Fibroblast of upper back skin (primary cell): ENCODE measurements at regions not wholly inside any gene's neighbourhood (a gene's known extent, or its start where the extent isn't known, plus 50 kb on each side); places are given as distances from the start of the nearest gene placed in this dataset.
"Not testable (repeated sequence)": the region's sequence is repeated elsewhere in the genome, so short reads cannot be mapped to it uniquely, and the experiment has no call there.

ENCODE experiments used
- DNase-seq: peaks from one replicate; pipeline ENCODE4 v3.0.0-alpha.2; 2013

DNA sequence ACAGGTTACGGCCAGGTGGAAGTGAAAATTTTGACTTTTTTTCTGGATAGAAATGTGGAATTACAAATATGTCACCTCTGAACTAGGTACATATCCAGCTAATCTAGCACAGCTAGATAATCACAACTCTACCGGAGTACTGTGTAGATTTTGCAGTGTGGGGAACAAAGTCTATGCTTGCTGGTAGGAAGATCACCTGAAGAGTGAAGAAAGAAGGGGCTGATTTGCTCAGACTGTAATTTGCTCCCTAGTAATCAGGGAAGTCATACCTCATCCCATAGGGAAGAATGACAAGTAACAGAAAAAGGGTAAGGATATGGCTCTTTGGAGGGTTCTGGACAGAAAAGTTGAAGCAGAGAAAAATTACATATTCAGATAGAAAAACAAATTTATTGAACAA, 319.6 kb upstream of the TMPRSS15 start:
- no peak for DNase-seq

DNA sequence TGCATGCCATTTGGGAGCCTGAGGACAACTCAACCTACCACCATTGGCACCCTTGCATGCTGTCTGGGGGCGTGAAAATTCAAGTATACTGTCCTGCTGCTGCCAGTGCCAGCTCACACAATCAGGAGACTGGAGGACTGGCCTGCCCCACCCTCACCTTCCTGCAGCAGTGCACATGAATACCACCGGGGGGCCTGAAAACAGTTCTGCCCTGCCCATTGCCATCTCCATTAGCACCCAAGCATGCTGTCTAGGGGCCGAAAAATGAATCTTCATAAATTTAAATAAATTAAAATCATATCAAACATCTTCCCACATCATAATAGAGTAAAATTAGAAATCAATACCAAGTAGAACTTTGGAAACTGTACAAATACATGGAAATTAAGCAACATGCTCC, 322.1 kb upstream of the TMPRSS15 start:
- no peak for DNase-seq

DNA sequence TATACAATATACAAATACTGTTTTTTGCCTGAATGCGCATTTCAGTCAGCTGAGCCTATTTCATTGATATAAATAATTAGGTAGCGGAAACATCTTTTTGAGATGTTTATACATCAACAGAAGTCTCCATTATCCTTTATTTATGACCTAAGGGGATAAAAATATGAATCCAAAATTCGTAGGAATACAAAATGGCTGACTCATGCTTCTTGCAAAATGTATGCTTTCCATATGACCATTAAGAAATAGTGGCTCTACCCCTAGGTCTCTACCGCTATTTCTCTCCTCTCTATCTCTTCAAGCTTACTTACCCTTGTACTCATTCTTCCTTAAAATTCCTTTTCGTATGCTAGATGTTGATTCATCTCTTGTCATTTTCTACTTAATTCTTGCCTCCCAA, 338.4 kb upstream of the TMPRSS15 start:
- no peak for DNase-seq

DNA sequence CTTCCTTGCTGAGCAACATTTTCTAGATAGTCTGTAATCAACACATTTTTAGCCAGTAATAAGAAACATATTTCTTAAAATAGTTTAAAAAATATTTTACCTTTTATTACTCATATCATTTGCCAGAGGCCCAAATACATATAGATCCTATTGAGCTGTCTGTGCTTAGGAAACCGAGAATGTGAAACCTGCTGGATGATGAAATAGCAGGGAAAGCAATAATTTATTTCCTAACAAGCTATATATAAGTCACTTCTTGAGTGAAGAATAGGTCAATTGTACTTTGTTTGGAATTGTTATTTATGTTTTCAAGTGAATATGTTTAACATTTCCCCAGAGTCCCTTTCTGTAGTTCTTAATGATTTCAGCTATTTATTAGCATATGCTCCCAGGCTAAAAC, 339.9 kb upstream of the TMPRSS15 start:
- DNase-seq: peak; percentile 58

DNA sequence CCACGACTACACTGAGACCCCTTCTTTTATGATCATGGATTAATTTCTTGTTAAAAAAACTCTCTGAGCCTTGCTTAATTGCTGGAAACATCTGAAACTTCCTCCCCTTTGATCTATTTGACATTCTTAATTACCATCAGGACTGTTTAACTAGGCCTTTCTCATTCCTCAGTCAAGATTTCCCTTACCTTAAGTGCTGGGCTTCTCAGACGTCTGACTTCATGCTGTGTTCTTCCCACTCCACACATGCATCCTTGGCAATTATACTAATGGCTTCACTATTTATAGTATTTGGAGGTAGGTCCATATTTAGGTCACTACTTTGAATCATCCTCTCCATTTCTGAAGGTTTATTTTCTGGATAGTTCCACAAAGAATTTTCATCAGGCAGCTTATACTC, 341.3 kb upstream of the TMPRSS15 start:
- DNase-seq: no peak

DNA sequence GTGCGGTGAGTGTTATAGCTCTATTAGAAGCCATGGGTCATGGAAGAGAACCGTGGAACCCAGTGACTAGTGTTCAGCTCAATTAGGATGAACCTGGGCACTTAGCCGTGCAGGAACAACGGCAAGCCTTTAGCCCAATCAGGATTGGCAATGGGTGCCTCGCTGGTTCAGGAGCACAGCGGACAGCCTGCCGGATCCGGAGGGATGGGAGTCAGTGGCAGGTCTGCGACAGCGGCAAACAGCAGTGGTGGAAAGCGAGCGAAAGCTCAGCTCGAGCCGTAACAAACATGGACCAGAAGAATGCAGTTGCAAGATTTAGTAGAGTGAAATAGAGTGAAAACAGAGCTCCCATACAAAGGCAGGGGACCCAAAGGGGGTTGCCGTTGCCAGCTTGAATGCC, 349.3 kb upstream of the TMPRSS15 start:
- not testable (repeated sequence) for DNase-seq

DNA sequence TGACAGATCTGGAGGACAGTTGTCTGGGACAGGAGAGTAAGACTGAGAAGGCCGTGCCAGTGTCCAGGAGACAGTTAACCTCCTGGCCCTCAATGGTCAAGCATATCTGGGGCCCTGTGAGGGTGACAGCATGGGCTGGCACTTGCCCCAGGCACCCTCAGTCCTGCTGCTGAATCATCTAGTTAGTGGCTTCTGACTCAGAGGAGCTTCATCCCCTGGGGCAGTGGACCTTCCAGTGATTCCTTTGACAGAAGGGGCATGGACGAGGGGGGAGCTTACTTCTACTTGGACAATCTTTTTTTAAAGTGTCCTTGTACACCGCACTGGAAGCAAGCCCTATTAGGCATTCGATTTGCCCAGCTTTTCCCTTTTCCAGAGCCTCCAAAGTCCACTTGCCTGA, 352.7 kb upstream of the TMPRSS15 start:
- DNase-seq: not testable (repeated sequence)

DNA sequence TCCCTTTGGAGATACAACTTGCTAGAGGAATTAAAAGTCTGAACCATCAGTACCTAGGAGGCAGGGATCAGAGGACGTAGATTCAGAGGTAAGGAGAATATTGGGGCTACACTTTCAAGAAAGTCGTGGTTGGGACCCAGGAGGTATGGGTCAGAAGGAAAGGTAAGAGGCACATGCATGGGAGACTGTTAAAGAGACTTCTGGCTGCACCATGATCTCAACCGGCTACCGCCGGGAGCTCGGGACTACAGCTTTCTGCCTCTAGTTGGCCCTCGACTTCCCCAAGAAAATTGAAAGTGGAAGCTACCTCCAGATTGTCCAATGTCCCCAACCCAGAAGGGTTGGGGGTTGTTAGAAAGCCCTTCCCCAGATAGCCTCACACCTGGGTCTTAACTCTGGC, 355.7 kb upstream of the TMPRSS15 start:
- DNase-seq: no peak

DNA sequence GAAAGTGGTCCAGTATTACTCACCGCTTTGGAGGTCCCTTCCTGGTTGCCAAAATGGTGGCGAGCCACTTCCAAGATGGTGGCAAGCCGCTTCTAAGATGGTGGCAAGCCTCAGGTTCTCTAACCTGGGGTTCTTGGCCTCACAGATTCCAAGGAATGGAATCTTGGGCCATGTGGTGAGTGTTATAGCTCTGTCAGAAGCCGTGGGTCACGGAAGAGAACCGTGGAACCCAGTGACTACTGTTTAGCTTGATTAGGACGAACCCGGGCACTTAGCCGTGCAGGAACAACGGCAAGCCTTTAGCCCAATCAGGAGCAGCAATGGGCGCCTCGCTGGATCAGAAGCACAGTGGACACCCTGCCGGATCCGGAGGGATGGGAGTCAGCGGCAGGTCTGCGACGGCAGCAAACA, 356.2 kb upstream of the TMPRSS15 start:
- no peak for DNase-seq

DNA sequence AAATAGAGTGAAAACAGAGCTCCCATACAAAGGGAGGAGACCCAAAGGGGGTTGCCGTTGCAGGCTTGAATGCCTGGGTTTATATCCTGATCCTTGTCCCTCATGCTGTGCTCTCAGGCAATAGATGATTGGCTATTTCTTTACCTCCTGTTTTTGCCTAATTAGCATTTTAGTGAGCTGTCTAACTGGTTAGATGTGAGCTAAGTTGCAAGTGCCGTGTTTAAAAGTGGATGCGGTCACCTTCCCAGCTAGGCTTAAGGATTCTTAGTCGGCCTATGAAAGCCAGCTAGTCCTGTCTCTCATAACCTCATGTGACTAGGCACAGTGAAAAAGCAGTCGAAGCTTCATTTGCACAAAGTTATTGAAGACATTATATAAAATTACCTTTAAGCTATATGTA, 356.7 kb upstream of the TMPRSS15 start:
- no peak for DNase-seq

DNA sequence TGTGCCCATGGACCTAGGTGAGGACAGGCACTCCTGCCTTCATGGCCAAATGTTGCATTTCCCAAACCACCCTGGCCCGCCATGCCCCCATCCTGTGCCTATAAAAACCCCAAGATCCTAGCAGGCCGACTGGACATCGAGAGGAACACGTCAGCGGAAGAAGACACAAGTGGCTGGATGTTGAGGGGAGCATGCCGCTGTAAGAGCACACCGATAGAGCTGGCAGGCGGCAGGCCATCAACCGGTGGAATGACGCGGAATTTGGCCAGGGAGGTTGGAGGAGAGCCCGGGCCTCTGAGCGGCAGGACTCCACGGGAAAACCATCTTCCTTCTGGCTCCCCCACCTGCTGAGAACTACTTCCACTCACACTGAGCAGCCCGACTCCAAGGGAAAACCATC, 361.1 kb upstream of the TMPRSS15 start:
- DNase-seq: no peak

DNA sequence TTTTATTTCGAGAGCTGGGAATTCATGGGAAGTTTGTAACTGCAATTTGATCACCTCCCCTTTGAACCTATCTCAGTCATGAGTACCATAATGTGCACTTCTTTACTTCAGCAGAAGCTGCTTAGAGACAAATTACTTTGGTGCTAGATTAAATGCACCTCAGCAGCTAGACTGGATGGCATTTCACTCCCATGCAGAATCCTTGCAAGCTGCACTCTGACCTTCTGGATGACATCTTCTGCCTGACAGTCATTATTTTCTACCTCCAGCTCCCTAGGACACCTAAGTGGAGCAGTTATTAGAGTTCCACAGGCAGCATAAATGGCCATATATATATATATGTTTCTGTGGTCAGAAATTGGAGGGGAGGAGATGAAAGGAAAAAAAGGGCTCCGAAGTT, 366.0 kb upstream of the TMPRSS15 start:
- no peak for DNase-seq

DNA sequence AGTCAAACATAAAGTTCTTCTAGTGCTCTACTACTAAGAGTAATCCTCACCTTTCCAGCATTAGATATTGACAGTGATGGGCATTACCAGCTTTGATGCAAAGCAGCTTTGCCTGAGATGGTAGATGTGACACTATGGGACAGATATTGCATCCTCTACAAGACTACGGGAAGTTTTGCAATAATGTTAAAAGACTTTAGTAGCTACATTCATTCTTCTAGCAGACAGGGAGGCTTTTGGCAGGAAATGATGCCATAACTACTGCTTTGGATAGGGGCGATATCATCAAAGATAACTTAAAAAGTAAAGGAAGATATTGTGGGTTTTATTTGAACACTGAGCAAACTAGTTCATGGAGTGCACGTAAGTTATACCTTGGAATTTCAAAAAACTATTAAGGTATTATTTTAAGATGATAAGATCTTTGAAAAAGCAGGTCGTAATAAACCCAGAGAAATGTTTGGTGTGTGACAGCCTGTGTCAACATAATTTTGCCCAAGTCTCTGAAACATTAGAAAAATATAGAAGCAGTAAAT, 368.3 kb upstream of the TMPRSS15 start:
- no peak for DNase-seq

DNA sequence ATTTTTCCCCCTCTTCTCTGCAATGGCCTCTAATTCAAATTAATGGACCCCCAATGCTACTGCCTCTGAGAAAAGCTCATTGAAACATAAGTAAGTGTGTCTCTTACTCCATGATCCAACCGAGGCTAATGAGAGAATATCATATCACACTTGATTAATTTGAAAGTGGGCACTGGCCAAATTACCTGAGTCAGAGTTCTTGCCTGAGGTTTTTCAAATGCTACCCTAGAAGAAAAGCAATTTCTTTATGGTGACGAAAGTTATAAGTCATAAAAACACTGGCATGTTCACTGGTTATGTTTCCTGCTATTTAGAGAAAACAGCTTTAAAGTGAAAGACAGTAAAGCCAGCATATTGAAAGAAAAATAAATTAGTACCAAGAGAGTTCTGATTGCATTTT, 368.8 kb upstream of the TMPRSS15 start:
- peak; percentile 34 for DNase-seq

DNA sequence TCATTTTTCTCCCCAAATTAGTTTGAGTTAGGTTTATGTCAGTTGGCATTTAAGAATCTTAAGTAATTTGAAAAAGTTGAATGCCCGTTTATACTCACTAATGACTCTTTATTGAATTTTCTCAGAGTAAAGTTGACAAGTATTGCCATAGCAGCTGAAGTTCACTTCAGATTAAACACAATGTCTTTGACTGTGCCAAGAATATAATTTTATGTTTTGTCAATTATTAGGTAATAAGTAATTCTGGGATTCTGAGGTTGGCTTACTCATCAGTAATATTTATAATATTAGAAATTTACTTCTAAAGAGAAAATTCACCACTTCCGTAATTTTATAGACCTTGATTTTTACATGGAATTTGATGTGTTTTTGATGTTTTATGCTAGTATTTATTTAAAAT, 369.3 kb upstream of the TMPRSS15 start:
- no peak for DNase-seq

DNA sequence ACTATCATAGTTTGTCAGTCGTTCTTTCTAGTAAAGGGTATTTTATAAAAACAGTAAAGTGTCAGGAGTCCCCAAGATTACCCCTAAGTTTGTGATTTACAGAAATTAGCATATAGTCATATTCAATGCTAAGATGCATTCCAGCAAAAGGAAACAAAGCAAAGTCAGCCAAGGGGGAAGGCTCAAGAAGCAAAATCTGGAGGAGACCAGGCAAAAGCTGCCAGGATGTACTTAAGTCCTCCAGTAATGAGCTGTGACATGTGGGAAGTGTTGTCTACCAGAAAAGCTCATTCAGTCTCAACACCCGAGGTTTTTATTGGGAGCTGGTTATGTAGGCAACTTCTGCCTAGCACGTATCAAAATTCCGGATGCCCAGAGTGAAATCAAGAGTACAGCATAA, 373.4 kb upstream of the TMPRSS15 start:
- no peak for DNase-seq

DNA sequence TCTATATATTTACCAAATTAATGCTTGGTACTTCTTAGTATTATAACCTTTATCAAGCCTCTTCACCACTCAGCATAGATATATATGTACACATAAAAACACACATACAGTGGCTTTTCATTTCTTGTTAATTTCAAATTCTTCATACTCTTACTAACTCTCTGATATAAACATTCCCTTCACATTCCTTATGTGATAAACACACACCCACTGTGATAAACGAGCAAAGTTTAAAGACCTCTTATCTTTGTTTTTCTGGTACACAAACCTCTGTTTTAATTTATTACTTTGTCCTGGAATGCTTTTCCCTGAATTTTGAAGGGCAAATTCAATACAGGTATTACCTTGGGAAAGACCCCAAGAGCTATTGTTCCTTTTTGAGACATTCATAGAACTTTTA, 379.1 kb upstream of the TMPRSS15 start:
- no peak for DNase-seq

DNA sequence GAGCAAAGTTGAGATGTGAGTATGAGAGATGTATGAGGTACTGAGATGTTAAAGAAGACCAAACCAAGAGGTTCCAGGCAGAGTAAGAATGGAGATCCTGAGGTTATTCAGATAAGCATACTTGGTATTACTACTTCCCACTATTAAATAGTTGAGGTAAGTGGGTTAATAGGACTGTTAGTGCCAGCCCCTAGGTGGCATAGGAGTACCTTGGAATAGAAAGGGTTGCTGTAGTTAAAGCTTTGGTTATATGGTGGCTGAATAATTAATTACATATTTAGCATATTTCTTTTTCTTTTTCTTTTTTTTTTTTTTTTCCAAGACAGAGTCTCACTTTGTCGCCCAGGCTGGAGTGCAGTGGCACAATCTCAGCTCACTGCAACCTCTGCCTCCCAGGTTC, 397.9 kb upstream of the TMPRSS15 start:
- peak; percentile 5 for DNase-seq

DNA sequence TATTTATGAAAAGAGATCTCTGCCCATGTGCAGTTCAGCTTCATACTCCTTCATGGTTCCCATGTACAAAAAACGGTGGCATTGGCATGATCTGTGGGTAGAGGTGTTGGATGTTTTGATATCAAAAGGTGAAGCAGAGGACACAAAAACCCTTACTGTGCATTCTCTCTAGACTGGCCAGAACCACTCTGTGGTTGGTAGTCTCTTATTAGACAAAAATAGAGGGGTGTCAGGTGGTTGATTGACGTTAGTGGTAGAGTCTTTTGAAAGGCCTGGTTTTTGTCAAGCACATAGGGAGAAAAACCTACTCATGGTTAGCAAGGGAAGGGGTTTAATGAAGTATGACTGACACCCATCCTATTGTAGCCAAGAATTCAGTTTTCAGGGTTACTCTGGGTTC, 400.0 kb upstream of the TMPRSS15 start:
- no peak for DNase-seq

DNA sequence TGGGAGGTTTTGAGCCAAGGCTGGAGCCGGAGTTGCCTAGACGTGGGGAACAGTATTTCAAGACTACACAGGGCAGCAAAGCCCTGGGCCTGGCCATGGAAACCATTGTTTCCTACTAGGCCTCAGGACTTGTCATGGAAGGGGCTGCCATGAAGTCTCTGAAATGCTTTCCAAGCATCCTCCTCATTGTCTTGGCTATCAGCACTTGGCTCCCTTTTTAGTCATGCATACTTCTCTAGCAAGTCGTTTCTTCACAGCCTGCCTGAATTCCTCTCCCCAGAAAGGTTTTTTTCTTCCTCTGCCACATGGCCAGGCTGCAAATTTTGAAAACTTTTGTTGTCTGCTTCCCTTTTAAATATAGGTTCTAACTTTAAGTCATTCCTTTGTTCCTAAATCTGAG, 406.6 kb upstream of the TMPRSS15 start:
- DNase-seq: no peak

DNA sequence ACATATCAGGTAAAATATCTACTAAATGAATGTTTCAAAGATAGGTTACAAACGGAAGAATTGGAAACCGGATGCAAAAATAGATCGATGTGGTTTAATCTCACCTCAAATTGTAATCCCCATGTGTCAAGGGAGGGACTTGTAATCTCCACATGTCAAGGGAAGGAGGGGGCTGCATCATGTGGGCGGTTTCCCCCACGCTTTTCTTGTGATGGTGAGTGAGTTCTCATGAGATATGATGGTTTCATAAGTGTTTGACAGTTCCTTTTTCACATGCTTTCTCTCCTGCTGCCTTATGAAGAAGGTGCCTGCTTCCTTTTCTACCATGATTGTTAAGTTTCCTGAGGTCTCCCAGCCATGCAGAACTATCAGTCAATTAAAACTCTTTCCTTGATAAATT, 408.7 kb upstream of the TMPRSS15 start:
- DNase-seq: no peak

DNA sequence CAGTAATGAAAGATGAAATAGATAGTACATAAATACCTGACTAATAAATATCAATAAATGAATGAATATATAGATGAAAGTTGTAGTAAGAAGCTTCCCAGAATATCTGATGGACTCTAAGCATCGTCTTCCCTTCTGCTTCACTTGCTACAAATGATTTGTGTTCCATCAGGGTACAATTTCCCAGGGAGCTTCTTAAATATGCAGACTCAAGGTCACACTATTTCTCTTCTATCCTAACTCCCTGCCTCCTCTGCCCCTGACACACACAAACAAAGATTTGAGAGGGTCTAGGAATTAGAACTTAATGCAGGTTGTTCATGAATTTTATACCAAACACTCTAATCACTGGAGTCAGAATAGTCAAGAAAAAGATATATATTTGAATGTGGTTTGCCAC, 415.9 kb upstream of the TMPRSS15 start:
- DNase-seq: no peak

DNA sequence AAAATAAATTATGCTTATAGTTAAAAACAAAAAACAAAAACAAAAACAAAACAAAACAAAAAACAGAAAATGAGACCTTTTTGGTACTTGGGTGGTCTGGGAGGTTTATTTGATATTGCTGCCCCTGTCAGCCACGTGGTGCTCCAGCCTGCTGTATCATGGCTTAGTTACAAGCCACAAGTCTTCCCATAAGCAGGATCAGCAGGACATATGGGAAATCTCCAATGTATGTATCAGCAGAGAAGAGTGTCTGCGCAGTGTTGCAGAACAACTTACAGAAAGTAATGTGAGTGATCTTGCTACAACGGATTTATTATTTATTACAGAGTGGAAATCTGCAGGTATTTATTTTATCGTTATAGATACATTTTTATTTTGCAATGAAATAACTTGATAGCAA, 423.0 kb upstream of the TMPRSS15 start:
- DNase-seq: no peak

DNA sequence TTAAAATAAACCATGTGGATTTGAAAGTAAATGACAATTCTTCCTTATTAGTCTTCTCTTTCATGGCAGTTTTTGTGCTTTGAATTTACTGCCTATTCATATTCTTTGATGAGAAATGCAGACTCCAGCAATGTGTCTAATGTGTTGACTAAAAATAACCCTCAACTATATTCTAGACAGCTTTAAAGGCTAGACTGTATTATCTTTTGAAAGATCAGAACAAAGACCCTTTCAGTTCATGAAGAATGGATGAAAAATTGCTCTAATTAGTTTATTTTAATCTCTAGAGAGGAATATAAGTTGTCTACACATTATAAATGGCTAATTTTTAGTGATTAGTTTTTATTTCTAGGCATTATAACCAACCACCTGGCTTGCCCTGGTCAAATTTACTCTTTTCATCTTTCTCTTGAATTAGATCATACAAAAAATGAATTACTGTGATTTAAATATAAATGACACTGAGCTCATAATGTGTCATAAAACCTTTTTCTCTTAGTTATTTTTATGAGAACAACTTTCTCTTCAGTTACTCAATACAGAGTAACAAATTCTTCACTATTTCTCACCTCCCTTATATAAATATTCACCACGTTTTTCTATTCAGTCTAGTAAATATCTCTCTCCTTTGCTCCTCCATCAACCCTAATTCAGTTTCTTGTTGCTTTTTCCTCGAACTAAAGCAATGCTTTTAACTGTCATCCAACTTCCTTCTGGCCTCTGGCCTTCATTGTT, 428.5 kb upstream of the TMPRSS15 start:
- DNase-seq: no peak

DNA sequence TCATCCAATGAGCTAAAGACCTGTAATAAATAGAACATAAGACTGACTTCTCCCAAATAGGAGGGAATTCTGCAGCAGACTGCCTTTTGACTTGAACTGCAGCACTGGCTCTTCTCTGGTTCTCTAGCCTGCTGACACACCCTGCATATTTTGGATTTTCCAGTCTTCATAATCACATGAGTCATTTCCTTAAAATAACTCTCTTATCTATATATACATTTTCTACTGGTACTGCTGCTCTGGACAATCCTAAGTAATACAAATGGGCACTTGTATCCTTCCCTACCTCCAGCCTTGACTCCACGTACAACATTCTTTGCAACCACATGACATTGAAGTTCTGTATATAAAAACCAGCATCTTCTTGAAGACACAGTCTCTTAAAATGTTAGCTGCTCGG, 429.4 kb upstream of the TMPRSS15 start:
- DNase-seq: peak; percentile 53
